ENCODE measurements at regions not wholly inside any gene's neighbourhood (a gene's known extent, or its start where the extent isn't known, plus 50 kb on each side); places are given as distances from the start of the nearest gene placed in this dataset.

DNA sequence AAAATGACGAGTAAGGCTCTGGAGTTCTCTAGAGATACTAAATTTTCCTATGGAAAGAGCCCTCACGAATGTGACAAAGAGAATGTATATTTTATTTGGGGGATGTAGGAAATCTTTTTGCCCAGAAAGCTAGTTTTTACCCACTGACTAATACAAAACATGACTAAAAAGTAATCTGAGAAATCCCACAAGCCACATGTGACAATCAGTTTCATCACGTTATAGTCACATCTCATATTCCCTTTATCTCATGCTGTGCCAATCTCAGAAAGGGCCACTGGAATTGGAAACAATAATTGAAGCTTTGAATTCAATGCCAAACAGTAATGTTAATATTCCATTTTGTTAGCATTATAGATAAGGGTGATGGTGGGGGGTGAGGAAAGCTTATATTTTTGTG, 509.0 kb upstream of the GOLIM4 start:
- no peak for DNase-seq (ENCODE audit: low read depth)
- TF ChIP-seq, protein P1, sequence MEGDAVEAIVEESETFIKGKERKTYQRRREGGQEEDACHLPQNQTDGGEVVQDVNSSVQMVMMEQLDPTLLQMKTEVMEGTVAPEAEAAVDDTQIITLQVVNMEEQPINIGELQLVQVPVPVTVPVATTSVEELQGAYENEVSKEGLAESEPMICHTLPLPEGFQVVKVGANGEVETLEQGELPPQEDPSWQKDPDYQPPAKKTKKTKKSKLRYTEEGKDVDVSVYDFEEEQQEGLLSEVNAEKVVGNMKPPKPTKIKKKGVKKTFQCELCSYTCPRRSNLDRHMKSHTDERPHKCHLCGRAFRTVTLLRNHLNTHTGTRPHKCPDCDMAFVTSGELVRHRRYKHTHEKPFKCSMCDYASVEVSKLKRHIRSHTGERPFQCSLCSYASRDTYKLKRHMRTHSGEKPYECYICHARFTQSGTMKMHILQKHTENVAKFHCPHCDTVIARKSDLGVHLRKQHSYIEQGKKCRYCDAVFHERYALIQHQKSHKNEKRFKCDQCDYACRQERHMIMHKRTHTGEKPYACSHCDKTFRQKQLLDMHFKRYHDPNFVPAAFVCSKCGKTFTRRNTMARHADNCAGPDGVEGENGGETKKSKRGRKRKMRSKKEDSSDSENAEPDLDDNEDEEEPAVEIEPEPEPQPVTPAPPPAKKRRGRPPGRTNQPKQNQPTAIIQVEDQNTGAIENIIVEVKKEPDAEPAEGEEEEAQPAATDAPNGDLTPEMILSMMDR (IDR thresholded peaks at IDR 0.05; ENCODE audit: insufficient read depth, low read depth, low read length): no peak
- POLR2A ChIA-PET: no interaction called here
- Histone ChIP-seq H3K4me3 (ENCODE audit: low read depth, low read length) (no peak overlapping the region), H3K36me3 (ENCODE audit: control insufficient read depth, insufficient read depth, low read length) (no peaks in the 10 kb centered on the region), H3K27me3 (ENCODE audit: control insufficient read depth, insufficient read depth, low read length) (no peaks in the 10 kb centered on the region)
- CTCF ChIA-PET: interaction anchor here (1.8 kb wide), 1 partner anchor 16 kb away, joined by 5 read pairs; no protein-coding TSS in a partner anchor

DNA sequence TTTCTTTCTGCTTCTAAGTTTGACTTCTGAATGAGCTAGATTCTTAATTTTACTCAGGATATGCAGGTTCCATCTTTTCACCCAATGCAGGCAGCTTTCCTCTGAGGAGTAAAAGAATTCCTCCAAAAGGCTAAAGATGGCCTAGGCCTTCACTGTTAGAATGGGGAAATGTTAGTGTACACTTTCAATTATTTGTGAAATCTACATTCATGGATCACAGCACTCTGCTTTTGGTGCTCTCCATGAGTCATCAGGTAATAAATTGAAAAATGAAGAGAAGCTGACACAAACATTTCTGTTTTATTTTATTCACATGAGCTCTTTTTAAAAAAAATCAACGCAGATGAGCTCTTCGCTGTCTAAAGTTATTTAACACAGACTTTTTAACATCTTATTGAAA, 502.5 kb upstream of the GOLIM4 start:
- Histone ChIP-seq H3K27me3 (ENCODE audit: control insufficient read depth, insufficient read depth, low read length) (no peaks in the 10 kb centered on the region), H3K36me3 (ENCODE audit: control insufficient read depth, insufficient read depth, low read length) (no peaks in the 10 kb centered on the region), H3K4me3 (ENCODE audit: low read depth, low read length) (no peak overlapping the region)
- CTCF ChIA-PET: no interaction called here
- TF ChIP-seq, protein P1 (IDR thresholded peaks at IDR 0.05; ENCODE audit: insufficient read depth, low read depth, low read length): no peak
- POLR2A ChIA-PET: no interaction called here
- no peak for DNase-seq (ENCODE audit: low read depth)

GRCh38 chr3:168596175-168596823, 500.6 kb upstream of the GOLIM4 start:
- H3K36me3 ChIP-seq (ENCODE audit: control insufficient read depth, insufficient read depth, low read length): no peaks in the 10 kb centered on the region
- CTCF ChIA-PET: no interaction called here
- POLR2A ChIA-PET: no interaction called here

DNA sequence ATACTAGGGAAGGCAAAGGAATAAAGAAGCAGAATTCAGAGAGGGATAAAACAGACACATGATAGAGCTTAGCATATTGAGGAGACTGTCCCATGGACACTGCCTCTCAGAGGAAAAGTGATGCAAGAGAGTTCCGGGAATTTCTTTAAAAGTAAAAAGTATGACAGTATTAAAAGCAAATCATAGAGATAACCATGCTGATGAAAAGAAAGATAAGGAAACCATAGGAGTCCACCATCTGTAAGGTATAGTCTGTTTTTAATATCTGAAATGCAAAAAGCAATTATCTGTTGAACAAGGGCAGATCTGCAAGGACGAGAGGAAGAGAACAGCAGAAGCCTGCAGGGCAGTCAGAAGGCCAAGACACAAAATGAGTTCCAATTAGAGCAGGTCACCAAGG, 495.9 kb upstream of the GOLIM4 start:
- H3K36me3 ChIP-seq (ENCODE audit: control insufficient read depth, insufficient read depth, low read length): no peaks in the 10 kb centered on the region
- no peak overlapping the region for H3K4me3 ChIP-seq (ENCODE audit: low read depth, low read length)
- DNase-seq (ENCODE audit: low read depth): no peak
- H3K27me3 ChIP-seq (ENCODE audit: control insufficient read depth, insufficient read depth, low read length): no peaks in the 10 kb centered on the region
- CTCF ChIA-PET: no interaction called here
- TF ChIP-seq, protein P1 (IDR thresholded peaks at IDR 0.05; ENCODE audit: insufficient read depth, low read depth, low read length): no peak
- POLR2A ChIA-PET: no interaction called here

More at GRCh38 chr3:168596175-168596823, 500.6 kb upstream of the GOLIM4 start:
- Histone ChIP-seq H3K27me3 (ENCODE audit: control insufficient read depth, insufficient read depth, low read length) (no peaks in the 10 kb centered on the region), H3K4me3 (ENCODE audit: low read depth, low read length) (no peak overlapping the region)
- DNase-seq (ENCODE audit: low read depth): no peak
- TF ChIP-seq, protein P1 (IDR thresholded peaks at IDR 0.05; ENCODE audit: insufficient read depth, low read depth, low read length): no peak

DNA sequence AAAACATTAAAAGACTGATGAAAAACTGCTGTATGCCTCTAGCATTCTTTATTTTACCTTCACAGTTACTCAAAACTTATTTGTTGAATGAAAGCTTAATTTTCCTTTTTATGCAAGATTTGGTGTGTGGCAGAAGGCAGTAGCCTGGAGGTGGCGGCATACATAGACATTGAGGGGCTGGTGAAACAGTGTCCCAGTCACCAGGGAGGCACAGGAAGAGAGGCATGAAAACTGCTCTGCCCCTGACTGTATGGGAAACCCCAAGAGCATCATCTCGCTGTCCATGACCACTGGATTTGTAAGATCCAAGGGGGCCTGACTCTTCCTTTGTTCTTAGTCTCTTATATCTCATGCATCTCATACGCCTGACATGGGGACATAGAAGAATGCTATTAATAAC, 493.7 kb upstream of the GOLIM4 start:
- DNase-seq (ENCODE audit: low read depth): no peak
- TF ChIP-seq, protein P1 (IDR thresholded peaks at IDR 0.05; ENCODE audit: insufficient read depth, low read depth, low read length): no peak
- H3K36me3 ChIP-seq (ENCODE audit: control insufficient read depth, insufficient read depth, low read length): no peaks in the 10 kb centered on the region
- ChIA-PET CTCF (interaction anchor here (0.6 kb wide), 1 partner anchor 1283 kb away, joined by 3 read pairs; no protein-coding TSS in a partner anchor), POLR2A (no interaction called here)
- H3K27me3 ChIP-seq (ENCODE audit: control insufficient read depth, insufficient read depth, low read length): no peaks in the 10 kb centered on the region
- H3K4me3 ChIP-seq (ENCODE audit: low read depth, low read length): no peak overlapping the region

Data from BJ (cell line).